ENCODE measurements at regions not wholly inside any gene's neighbourhood (a gene's known extent, or its start where the extent isn't known, plus 50 kb on each side); places are given as distances from the start of the nearest gene placed in this dataset.
"Not testable (repeated sequence)": the region's sequence is repeated elsewhere in the genome, so short reads cannot be mapped to it uniquely, and the experiment has no call there.

- TF ChIP-seq CTCF (IDR thresholded peaks at IDR 0.05; ENCODE audit: low read depth, low read length); POLR2A (IDR thresholded peaks at IDR 0.05; ENCODE audit: extremely low read depth, insufficient read length); MAX (IDR thresholded peaks at IDR 0.05; ENCODE audit: low read depth, low read length); MYC (IDR thresholded peaks at IDR 0.05; ENCODE audit: low read depth, low read length): not testable (repeated sequence)
These were observed 338.1 kb upstream of the LRRC3B start for GRCh38 chr3:26284503-26284902.
